ENCODE measurements at regions not wholly inside any gene's neighbourhood (a gene's known extent, or its start where the extent isn't known, plus 50 kb on each side); places are given as distances from the start of the nearest gene placed in this dataset.

- TF ChIP-seq POLR2A (IDR thresholded peaks at IDR 0.05): no peak
- TF ChIP-seq, protein P1, sequence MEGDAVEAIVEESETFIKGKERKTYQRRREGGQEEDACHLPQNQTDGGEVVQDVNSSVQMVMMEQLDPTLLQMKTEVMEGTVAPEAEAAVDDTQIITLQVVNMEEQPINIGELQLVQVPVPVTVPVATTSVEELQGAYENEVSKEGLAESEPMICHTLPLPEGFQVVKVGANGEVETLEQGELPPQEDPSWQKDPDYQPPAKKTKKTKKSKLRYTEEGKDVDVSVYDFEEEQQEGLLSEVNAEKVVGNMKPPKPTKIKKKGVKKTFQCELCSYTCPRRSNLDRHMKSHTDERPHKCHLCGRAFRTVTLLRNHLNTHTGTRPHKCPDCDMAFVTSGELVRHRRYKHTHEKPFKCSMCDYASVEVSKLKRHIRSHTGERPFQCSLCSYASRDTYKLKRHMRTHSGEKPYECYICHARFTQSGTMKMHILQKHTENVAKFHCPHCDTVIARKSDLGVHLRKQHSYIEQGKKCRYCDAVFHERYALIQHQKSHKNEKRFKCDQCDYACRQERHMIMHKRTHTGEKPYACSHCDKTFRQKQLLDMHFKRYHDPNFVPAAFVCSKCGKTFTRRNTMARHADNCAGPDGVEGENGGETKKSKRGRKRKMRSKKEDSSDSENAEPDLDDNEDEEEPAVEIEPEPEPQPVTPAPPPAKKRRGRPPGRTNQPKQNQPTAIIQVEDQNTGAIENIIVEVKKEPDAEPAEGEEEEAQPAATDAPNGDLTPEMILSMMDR (IDR thresholded peaks at IDR 0.05): no peak
Observed at GRCh38 chr18:51397347-51397962, 200.0 kb upstream of the MEX3C start.

Data from heart left ventricle (tissue), 13 donors.